Fibroblast of villous mesenchyme (primary cell): ENCODE measurements at regions not wholly inside any gene's neighbourhood (a gene's known extent, or its start where the extent isn't known, plus 50 kb on each side); places are given as distances from the start of the nearest gene placed in this dataset.
A peak's percentile ranks its signal among the peaks of the same experiment; 100 is the strongest.
"Not testable (repeated sequence)": the region's sequence is repeated elsewhere in the genome, so short reads cannot be mapped to it uniquely, and the experiment has no call there.

Experiments used
- DNase-seq: peaks from one replicate; pipeline ENCODE4 v3.0.0-alpha.2; 2010; ENCODE audit warnings: low read depth
- H3K4me3 ChIP-seq: 2 replicates; pipeline ENCODE4 v1.5.1; 2011; ENCODE audit warnings: low read depth, mild to moderate bottlenecking, low read length
- small RNA-seq: library from RNA; depleted of rRNA; stranded (forward); fragments of <200 nt; gene quantifications from one replicate; pipeline ENCODE3, GENCODE V24; 2012

DNA sequence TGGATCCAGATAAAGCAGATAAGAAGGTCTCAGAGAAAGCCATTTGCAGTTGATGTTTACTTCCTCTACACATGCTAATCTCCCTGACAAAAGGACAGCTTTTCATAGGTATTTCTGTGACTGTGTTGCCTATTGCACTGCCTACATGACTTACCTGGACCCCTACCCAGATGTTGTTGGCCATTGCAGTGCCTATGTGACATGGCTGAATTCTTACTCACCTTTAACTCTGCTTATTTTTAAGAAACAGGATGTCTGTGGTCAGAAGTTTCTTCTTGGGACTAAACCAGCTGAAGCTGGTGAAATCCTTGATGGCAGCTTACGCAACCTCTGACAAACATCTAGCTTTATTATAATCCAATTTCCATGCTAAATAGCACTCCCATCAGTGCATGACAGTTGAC, 50.7 kb downstream of the PPIAL4D start:
- H3K4me3 ChIP-seq, DNase-seq: not testable (repeated sequence)

DNA sequence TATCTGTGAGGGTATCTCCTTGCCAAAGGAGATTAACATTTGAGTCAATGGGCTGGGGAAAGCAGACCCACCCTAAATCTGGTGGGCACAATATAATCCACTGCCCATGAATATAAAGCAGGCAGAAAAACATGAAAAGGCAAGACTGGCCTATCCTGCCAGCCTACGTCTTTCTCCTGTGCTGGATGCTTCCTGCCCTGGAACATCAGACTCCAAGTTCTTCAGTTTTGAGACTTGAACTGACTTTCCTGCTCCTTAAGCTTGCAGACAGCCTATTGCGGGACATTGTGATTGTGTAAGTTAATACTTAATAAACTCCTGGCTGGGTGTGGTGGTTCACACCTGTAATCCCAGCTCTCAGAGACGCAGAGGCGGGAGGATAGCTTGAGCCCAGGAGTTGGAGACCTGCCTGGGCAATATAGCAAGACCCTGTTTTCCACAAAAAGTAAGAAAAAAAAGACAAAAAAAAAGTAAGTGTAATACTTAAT, 52.4 kb downstream of the PPIAL4D start:
- H3K4me3 ChIP-seq, DNase-seq: not testable (repeated sequence)

DNA sequence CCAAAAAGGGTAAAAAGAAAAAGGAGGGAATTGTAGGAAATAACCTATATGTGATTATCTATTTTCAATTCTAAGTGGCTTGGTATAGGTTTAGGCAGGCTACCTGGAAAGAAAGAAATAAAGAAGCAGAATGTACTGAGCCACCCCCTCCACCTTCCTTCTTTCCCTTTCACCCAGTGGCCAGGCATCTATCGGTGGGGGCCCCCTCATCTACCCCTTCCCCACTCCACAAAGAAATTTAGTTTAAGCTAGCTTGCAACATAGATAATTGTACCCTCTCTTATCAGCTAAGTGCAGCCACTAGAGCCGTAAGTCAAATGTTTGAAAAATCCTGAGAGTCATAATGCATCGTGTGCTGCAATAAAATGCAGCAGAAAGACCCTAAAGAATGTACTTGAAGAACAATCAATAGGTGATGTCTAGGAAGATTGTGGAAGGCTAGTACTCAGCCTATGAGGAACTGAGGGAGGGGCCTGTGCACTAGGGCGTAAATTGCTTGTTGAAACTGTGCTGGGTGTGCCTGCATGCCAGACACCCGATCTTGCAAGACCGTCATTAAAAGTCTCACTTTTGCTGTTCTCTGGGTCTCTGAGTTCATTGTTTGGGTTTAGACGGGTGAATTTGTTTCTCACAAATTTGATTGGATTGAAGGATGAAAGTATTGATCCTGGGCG, 53.0 kb downstream of the PPIAL4D start:
- not testable (repeated sequence) for H3K4me3 ChIP-seq
- DNase-seq: peak; percentile 4

GRCh38 chr1:145182606-145183413, 59.2 kb downstream of the PPIAL4D start:
- not testable (repeated sequence) for DNase-seq, H3K4me3 ChIP-seq

DNA sequence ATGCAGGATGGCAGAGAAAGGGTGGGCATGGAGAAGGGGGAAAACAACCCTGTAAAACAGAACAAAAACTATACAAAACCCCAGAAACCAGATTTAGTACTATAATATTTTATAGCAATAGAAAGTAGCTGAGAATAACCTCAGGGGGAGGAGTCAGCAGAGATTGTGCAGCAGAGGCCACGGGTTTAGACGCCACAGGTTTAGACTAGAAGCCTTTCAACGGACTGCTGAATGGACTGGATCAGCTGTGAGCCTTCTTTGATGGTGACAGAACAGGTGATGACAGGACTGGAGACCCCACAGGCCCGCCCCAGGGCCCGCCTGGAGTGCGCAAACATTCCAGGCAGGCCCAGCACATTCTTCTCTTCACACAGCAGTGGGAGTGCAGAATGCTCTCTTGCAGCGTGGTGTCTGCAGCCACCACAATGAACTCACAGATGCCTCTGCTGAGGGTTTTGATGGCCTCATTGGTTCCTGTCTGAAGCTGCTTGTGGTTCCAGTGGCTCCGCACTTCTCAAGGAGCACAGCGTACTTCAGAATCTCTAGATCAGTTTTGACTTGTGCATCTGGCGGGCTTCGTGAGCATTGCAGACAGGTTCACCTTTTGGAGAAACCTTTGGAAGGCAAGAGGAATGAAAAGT, 65.6 kb downstream of the PPIAL4D start:
- DNase-seq, H3K4me3 ChIP-seq: not testable (repeated sequence)

DNA sequence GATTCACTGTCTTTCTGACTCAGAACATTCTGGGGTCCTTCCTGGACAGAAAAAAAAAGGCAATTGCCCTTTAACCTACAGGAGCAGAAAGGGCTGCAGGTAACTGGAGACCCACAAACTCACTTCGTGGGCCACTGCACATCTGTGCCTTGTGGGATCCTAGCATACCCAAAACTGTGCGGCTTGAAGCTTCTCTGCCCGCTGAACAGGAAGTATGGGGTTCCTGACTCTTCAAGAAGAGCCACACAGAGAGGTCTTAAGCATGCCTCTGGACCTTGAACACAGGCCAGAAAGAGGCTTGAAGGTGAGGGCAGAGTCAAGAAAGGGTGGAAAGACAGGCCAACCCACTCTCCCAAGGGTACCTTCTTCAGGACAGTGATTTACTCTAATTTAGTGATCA, 67.6 kb downstream of the PPIAL4D start:
- not testable (repeated sequence) for H3K4me3 ChIP-seq, DNase-seq

- not testable (repeated sequence) for H3K4me3 ChIP-seq, DNase-seq
These were observed 72.6 kb downstream of the FAM72D start for GRCh38 chr1:145168220-145168848.

GRCh38 chr1:145164360-145164759, 68.6 kb downstream of the FAM72D start:
- not testable (repeated sequence) for H3K4me3 ChIP-seq, DNase-seq

Small RNA genes in the stretch of these regions (small RNA-seq; reads per million reads assigned to genes)
- 67.7 reads per million, percentile 96 among the genes with 10 or more reads in this experiment for gene RF00003
